ENCODE measurements at regions not wholly inside any gene's neighbourhood (a gene's known extent, or its start where the extent isn't known, plus 50 kb on each side); places are given as distances from the start of the nearest gene placed in this dataset.

- TF ChIP-seq CTCF (conservative IDR thresholded peaks at IDR 0.05) = no peak
- no peak for TF ChIP-seq EZH2 (IDR thresholded peaks at IDR 0.05; ENCODE audit: low read depth)
These were observed 708.8 kb upstream of the CHRM3 start for GRCh38 chr1:238677567-238677966.
